HG03342 (cell line): ENCODE measurements at regions not wholly inside any gene's neighbourhood (a gene's known extent, or its start where the extent isn't known, plus 50 kb on each side); places are given as distances from the start of the nearest gene placed in this dataset.
"Not testable (repeated sequence)": the region's sequence is repeated elsewhere in the genome, so short reads cannot be mapped to it uniquely, and the experiment has no call there.

Source experiments
- ATAC-seq: cut with Tn5 transposase; IDR thresholded peaks from one replicate; pipeline ENCODE4 v1.9.1; 2021; ENCODE audit warnings: mild to moderate bottlenecking, moderate library complexity; ENCODE audit not compliant: unreplicated experiment

- ATAC-seq: no peak
Measured at GRCh38 chr6:90678049-90678779, 91.3 kb upstream of the MAP3K7 start.

- no peak for ATAC-seq
Measured at GRCh38 chr6:90677440-90677839, 90.6 kb upstream of the MAP3K7 start.

- no peak for ATAC-seq
Measured at GRCh38 chr6:90676516-90677300, 89.8 kb upstream of the MAP3K7 start.

GRCh38 chr6:90675107-90675506 lies 88.2 kb upstream of the MAP3K7 start:
- ATAC-seq: not testable (repeated sequence)

GRCh38 chr6:90674077-90674476 lies 87.2 kb upstream of the MAP3K7 start:
- ATAC-seq: not testable (repeated sequence)

- no peak for ATAC-seq
Measured at GRCh38 chr6:90669846-90670245, 83.0 kb upstream of the MAP3K7 start.

GRCh38 chr6:90669420-90669819 lies 82.5 kb upstream of the MAP3K7 start:
- ATAC-seq: no peak

GRCh38 chr6:90668141-90668540 lies 81.3 kb upstream of the MAP3K7 start:
- no peak for ATAC-seq

GRCh38 chr6:90663873-90664272 lies 77.0 kb upstream of the MAP3K7 start:
- no peak for ATAC-seq

GRCh38 chr6:90663106-90663505 lies 76.2 kb upstream of the MAP3K7 start:
- ATAC-seq: no peak

- ATAC-seq: no peak
Measured at GRCh38 chr6:90660931-90661330, 74.1 kb upstream of the MAP3K7 start.

- no peak for ATAC-seq
Measured at GRCh38 chr6:90658497-90658896, 71.6 kb upstream of the MAP3K7 start.

- no peak for ATAC-seq
Measured at GRCh38 chr6:90656325-90656724, 69.5 kb upstream of the MAP3K7 start.

- no peak for ATAC-seq
Measured at GRCh38 chr6:90654806-90655205, 67.9 kb upstream of the MAP3K7 start.

GRCh38 chr6:90654166-90654565 lies 67.3 kb upstream of the MAP3K7 start:
- no peak for ATAC-seq

- no peak for ATAC-seq
Measured at GRCh38 chr6:90653750-90654149, 66.9 kb upstream of the MAP3K7 start.

GRCh38 chr6:90650041-90650940 lies 63.4 kb upstream of the MAP3K7 start:
- no peak for ATAC-seq

- ATAC-seq: no peak
Measured at GRCh38 chr6:90648873-90649272, 62.0 kb upstream of the MAP3K7 start.

GRCh38 chr6:90646940-90647339 lies 60.1 kb upstream of the MAP3K7 start:
- no peak for ATAC-seq

- ATAC-seq: no peak
Measured at GRCh38 chr6:90645634-90646033, 58.8 kb upstream of the MAP3K7 start.

GRCh38 chr6:90644492-90644891 lies 57.6 kb upstream of the MAP3K7 start:
- no peak for ATAC-seq
